Osteoblast (primary cell): ENCODE measurements at regions not wholly inside any gene's neighbourhood (a gene's known extent, or its start where the extent isn't known, plus 50 kb on each side); places are given as distances from the start of the nearest gene placed in this dataset.

Source experiments
- DNase-seq: peaks from one replicate; pipeline ENCODE4 v3.0.0; 2011; ENCODE audit warnings: low spot score, mixed read lengths; ENCODE audit not compliant: insufficient read length; ENCODE audit errors: missing footprints
- H2AFZ ChIP-seq: 2 replicates; pipeline ENCODE4 v1.6.0; 2011; ENCODE audit warnings: mild to moderate bottlenecking, low read length
- H3K27ac ChIP-seq: 2 replicates; pipeline ENCODE4 v1.5.1; 2011; ENCODE audit warnings: mild to moderate bottlenecking, low read depth, low read length, moderate library complexity
- H3K27me3 ChIP-seq: 2 replicates; pipeline ENCODE4 v1.6.0; 2012; ENCODE audit warnings: mild to moderate bottlenecking, control low read depth, inconsistent platforms, low read length, moderate library complexity; ENCODE audit not compliant: insufficient read depth
- H3K36me3 ChIP-seq: 2 replicates; pipeline ENCODE4 v1.5.1; 2011; ENCODE audit warnings: mild to moderate bottlenecking, low read length, control low read depth, moderate library complexity; ENCODE audit not compliant: insufficient read depth
- H3K4me1 ChIP-seq: 2 replicates; pipeline ENCODE4 v1.5.1; 2011; ENCODE audit warnings: mild to moderate bottlenecking, low read length, control low read depth, moderate library complexity; ENCODE audit not compliant: insufficient read depth
- H3K4me2 ChIP-seq: 2 replicates; pipeline ENCODE4 v1.6.0; 2011; ENCODE audit warnings: mild to moderate bottlenecking, low read length; ENCODE audit not compliant: insufficient read depth
- H3K4me3 ChIP-seq: fragments of 200-600 bp; sonication (generic); 3 replicates; pipeline ENCODE4 v1.5.1; 2012; ENCODE audit warnings: mild to moderate bottlenecking, low read length, inconsistent platforms; ENCODE audit not compliant: insufficient read depth
- H3K79me2 ChIP-seq: 2 replicates; pipeline ENCODE4 v1.6.0; 2012; ENCODE audit warnings: mild to moderate bottlenecking, low read length, control low read depth, inconsistent platforms; ENCODE audit not compliant: insufficient read depth
- H3K9me3 ChIP-seq: 2 replicates; pipeline ENCODE4 v1.5.1; 2011; ENCODE audit warnings: low read depth, low read length, control low read depth
- H4K20me1 ChIP-seq: 2 replicates; pipeline ENCODE4 v1.6.0; 2012; ENCODE audit warnings: mild to moderate bottlenecking, low read length, control low read depth; ENCODE audit not compliant: insufficient read depth
- CTCF ChIP-seq: IDR thresholded peaks from 2 replicates; pipeline ENCODE4 v1.5.1; 2011; ENCODE audit warnings: mild to moderate bottlenecking, low read depth, low read length, moderate library complexity; ENCODE audit errors: extremely low read depth

GRCh38 chr1:30005972-30006619 lies 717.3 kb downstream of the MATN1 start:
- no peaks in the 10 kb centered on the region for H3K9me3 ChIP-seq
- H2AFZ ChIP-seq: no peak overlapping the region
- no peaks in the 10 kb centered on the region for H4K20me1 ChIP-seq
- no peak overlapping the region for H3K27ac ChIP-seq
- H3K79me2 ChIP-seq: no peaks in the 10 kb centered on the region
- no peaks in the 10 kb centered on the region for H3K27me3 ChIP-seq
- H3K4me3 ChIP-seq: no peak overlapping the region
- no peak for DNase-seq
- TF ChIP-seq CTCF: no peak
- H3K36me3 ChIP-seq: no peaks in the 10 kb centered on the region
- H3K4me2 ChIP-seq: no peak overlapping the region
- H3K4me1 ChIP-seq: no peaks in the 10 kb centered on the region

- no peak overlapping the region for H2AFZ ChIP-seq
- H3K27ac ChIP-seq: no peak overlapping the region
- no peak overlapping the region for H3K4me2 ChIP-seq
- no peaks in the 10 kb centered on the region for H3K4me1 ChIP-seq
- TF ChIP-seq CTCF: no peak
- no peaks in the 10 kb centered on the region for H3K9me3 ChIP-seq
- no peaks in the 10 kb centered on the region for H4K20me1 ChIP-seq
- H3K4me3 ChIP-seq: no peak overlapping the region
- H3K36me3 ChIP-seq: no peaks in the 10 kb centered on the region
- no peaks in the 10 kb centered on the region for H3K79me2 ChIP-seq
- no peak for DNase-seq
- no peaks in the 10 kb centered on the region for H3K27me3 ChIP-seq
Observed at GRCh38 chr1:30001732-30002039, 721.7 kb downstream of the MATN1 start.

GRCh38 chr1:30001011-30001731 lies 722.2 kb downstream of the MATN1 start:
- H3K4me2 ChIP-seq: no peak overlapping the region
- H3K79me2 ChIP-seq: no peaks in the 10 kb centered on the region
- no peak for TF ChIP-seq CTCF
- no peak overlapping the region for H3K27ac ChIP-seq
- H3K4me3 ChIP-seq: no peak overlapping the region
- no peaks in the 10 kb centered on the region for H3K9me3 ChIP-seq
- no peak for DNase-seq
- no peaks in the 10 kb centered on the region for H3K27me3 ChIP-seq
- H3K36me3 ChIP-seq: no peaks in the 10 kb centered on the region
- no peaks in the 10 kb centered on the region for H3K4me1 ChIP-seq
- no peaks in the 10 kb centered on the region for H4K20me1 ChIP-seq
- H2AFZ ChIP-seq: no peak overlapping the region

- H3K36me3 ChIP-seq: no peaks in the 10 kb centered on the region
- no peak overlapping the region for H3K4me3 ChIP-seq
- no peaks in the 10 kb centered on the region for H4K20me1 ChIP-seq
- H2AFZ ChIP-seq: no peak overlapping the region
- H3K9me3 ChIP-seq: no peaks in the 10 kb centered on the region
- no peak for TF ChIP-seq CTCF
- no peaks in the 10 kb centered on the region for H3K27me3 ChIP-seq
- H3K79me2 ChIP-seq: no peaks in the 10 kb centered on the region
- H3K27ac ChIP-seq: no peak overlapping the region
- no peak overlapping the region for H3K4me2 ChIP-seq
- DNase-seq: no peak
- no peaks in the 10 kb centered on the region for H3K4me1 ChIP-seq
Observed at GRCh38 chr1:30000266-30000665, 723.1 kb downstream of the MATN1 start.
